ENCODE measurements at regions not wholly inside any gene's neighbourhood (a gene's known extent, or its start where the extent isn't known, plus 50 kb on each side); places are given as distances from the start of the nearest gene placed in this dataset.

DNA sequence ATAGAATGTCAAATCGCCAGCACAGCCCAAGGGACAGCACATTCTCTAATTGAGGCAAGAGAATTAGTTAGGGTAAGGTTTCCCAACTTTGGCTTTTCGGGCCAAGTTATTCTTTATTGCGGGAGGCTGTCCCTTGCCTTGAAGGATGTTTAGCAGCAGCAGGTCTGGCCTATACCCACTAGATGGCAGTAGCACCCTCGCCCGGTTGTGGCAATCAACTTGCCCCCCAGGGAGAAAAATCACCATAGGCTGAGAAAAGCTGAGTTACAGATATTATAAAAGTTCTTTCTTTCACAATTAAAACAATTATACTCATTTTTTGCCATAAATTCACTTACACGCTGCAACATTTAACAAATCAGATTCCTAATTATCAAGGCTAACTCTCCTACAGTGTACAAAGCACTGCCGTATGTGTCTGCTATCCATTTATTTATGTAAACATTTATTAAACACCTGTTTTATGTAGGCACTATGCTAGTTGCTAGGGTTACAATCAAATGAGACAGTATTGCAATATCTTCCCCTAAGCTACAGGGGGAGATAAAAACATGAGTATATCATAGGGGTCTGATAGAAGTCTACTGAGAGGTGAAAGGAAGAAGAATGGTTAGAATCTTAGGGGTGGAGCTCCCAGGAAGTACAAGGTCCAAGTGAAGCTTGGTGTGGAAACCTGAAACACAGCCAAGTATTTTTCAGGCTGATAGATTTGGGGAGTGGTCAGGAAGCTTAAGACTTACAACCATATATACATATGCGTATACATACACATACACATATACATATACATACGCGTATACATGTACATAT, 452.3 kb downstream of the RAB38 start:
- ChIA-PET CTCF (ENCODE audit: partially characterized antibody) (interaction anchor here (0.8 to 2.9 kb wide), 44 partner anchors 8 to 379 kb away, joined by 3 to 16 read pairs (median 4); no protein-coding TSS in a partner anchor), POLR2A (ENCODE audit: partially characterized antibody) (no interaction called here)
- peak in 1 of 2 experiments; percentile 66 for DNase-seq (ENCODE audit: low read depth in 1 of 2, low spot score in 2 of 2)
- no peak overlapping the region for H2BK15ac ChIP-seq (ENCODE audit: low read length)
- H3K9ac ChIP-seq (replicated peaks in 1 of 4; ENCODE audit: extremely low read depth in 1 of 4, low read depth in 3 of 4, low read length in 3 of 4) = no peak overlapping the region
- H3K27me3 ChIP-seq (replicated peaks in 1 of 4; ENCODE audit: control insufficient read depth in 3 of 4, extremely low read depth in 1 of 4, insufficient read depth in 3 of 4, low read length in 3 of 4) = no peaks in the 10 kb centered on the region
- H3K56ac ChIP-seq (replicated peaks; ENCODE audit: insufficient read length, low read depth, low read length) = no peak overlapping the region
- WGBS, 2 experiments (ENCODE audit: extremely low coverage in 1 of 2, insufficient coverage in 1 of 2, insufficient read length in 1 of 2, insufficient replicate concordance in 2 of 2, low coverage in 1 of 2, low lambda C conversion rate in 2 of 2, missing lambda C conversion rate in 1 of 2) = 64 to 100% methylated on average over 1 to 10 of the region's 10 CpGs
- H4K8ac ChIP-seq (ENCODE audit: extremely low read depth, insufficient read depth, low read length) = no peak overlapping the region
- FAIRE-seq = peak; percentile 32
- H4K91ac ChIP-seq (replicated peaks; ENCODE audit: insufficient read length, low read length) = no peak overlapping the region
- H2BK20ac ChIP-seq (ENCODE audit: low read length) = no peak overlapping the region
- no peaks in the 10 kb centered on the region for H3K4me1 ChIP-seq (replicated peaks in 1 of 4; ENCODE audit: control insufficient read depth in 3 of 4, insufficient read depth in 4 of 4, low read length in 3 of 4)
- H3K27ac ChIP-seq (ENCODE audit: low read depth, low read length) = no peak overlapping the region
- H3K23ac ChIP-seq (ENCODE audit: insufficient read length) = no peak overlapping the region
- H2AK5ac ChIP-seq (ENCODE audit: low read depth, low read length) = no peak overlapping the region
- H3K79me2 ChIP-seq (ENCODE audit: control insufficient read depth in 1 of 2, insufficient read depth in 2 of 2, low read length in 2 of 2) = no peaks in the 10 kb centered on the region
- H3K9me3 ChIP-seq (ENCODE audit: insufficient read depth in 2 of 2, low read depth in 1 of 2, low read length in 1 of 2) = no peaks in the 10 kb centered on the region
- H3K18ac ChIP-seq (ENCODE audit: extremely low read depth, low read length) = no peak overlapping the region
- H4K5ac ChIP-seq (ENCODE audit: insufficient read length, low read depth, low read length) = no peak overlapping the region
- H3K4me3 ChIP-seq (ENCODE audit: extremely low read depth in 1 of 4, insufficient read depth in 2 of 4, low read depth in 3 of 4, low read length in 4 of 4) = no peak overlapping the region
- H3K4ac ChIP-seq (replicated peaks; ENCODE audit: insufficient read length, low read depth, low read length) = no peak overlapping the region
- no peak overlapping the region for H2BK5ac ChIP-seq (ENCODE audit: low read depth, low read length)
- H3K36me3 ChIP-seq (ENCODE audit: control insufficient read depth in 2 of 4, insufficient read depth in 4 of 4, low read length in 3 of 4) = no peaks in the 10 kb centered on the region
- H3K4me2 ChIP-seq (ENCODE audit: insufficient read depth in 1 of 2, low read depth in 2 of 2, low read length in 2 of 2) = no peak overlapping the region
- no peak overlapping the region for H3K14ac ChIP-seq (ENCODE audit: insufficient read length)
- H2BK120ac ChIP-seq (replicated peaks; ENCODE audit: low read depth, low read length) = no peak overlapping the region
- H3K23me2 ChIP-seq (ENCODE audit: low read depth, low read length) = no peaks in the 10 kb centered on the region
- no peaks in the 10 kb centered on the region for H4K20me1 ChIP-seq (replicated peaks in 1 of 2; ENCODE audit: control insufficient read depth in 1 of 2, insufficient read depth in 2 of 2, low read length in 2 of 2)
- peak overlapping the region; percentile 43; the same call in 1 of the 2 replicates for H2AFZ ChIP-seq (ENCODE audit: low read length)
- TF ChIP-seq, protein P1, sequence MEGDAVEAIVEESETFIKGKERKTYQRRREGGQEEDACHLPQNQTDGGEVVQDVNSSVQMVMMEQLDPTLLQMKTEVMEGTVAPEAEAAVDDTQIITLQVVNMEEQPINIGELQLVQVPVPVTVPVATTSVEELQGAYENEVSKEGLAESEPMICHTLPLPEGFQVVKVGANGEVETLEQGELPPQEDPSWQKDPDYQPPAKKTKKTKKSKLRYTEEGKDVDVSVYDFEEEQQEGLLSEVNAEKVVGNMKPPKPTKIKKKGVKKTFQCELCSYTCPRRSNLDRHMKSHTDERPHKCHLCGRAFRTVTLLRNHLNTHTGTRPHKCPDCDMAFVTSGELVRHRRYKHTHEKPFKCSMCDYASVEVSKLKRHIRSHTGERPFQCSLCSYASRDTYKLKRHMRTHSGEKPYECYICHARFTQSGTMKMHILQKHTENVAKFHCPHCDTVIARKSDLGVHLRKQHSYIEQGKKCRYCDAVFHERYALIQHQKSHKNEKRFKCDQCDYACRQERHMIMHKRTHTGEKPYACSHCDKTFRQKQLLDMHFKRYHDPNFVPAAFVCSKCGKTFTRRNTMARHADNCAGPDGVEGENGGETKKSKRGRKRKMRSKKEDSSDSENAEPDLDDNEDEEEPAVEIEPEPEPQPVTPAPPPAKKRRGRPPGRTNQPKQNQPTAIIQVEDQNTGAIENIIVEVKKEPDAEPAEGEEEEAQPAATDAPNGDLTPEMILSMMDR (IDR thresholded peaks at IDR 0.05; ENCODE audit: control extremely low read depth in 1 of 3, insufficient read depth in 1 of 3, low read depth in 1 of 3, low read length in 3 of 3) = peak; percentile 71 to 81 (median 81)
- TF ChIP-seq JUND (IDR thresholded peaks at IDR 0.05; ENCODE audit: low read length) = no peak
- peak; percentile 72 to 78 for TF ChIP-seq RAD21 (IDR thresholded peaks at IDR 0.05 in 1 of 2, conservative IDR thresholded peaks at IDR 0.05 in 1 of 2; ENCODE audit: low read depth in 2 of 2, low read length in 2 of 2)
- no peak overlapping the region for H2BK12ac ChIP-seq (ENCODE audit: low read depth, low read length)
- H3K79me1 ChIP-seq (ENCODE audit: low read depth, low read length) = no peaks in the 10 kb centered on the region
